ENCODE measurements at regions not wholly inside any gene's neighbourhood (a gene's known extent, or its start where the extent isn't known, plus 50 kb on each side); places are given as distances from the start of the nearest gene placed in this dataset.

DNA sequence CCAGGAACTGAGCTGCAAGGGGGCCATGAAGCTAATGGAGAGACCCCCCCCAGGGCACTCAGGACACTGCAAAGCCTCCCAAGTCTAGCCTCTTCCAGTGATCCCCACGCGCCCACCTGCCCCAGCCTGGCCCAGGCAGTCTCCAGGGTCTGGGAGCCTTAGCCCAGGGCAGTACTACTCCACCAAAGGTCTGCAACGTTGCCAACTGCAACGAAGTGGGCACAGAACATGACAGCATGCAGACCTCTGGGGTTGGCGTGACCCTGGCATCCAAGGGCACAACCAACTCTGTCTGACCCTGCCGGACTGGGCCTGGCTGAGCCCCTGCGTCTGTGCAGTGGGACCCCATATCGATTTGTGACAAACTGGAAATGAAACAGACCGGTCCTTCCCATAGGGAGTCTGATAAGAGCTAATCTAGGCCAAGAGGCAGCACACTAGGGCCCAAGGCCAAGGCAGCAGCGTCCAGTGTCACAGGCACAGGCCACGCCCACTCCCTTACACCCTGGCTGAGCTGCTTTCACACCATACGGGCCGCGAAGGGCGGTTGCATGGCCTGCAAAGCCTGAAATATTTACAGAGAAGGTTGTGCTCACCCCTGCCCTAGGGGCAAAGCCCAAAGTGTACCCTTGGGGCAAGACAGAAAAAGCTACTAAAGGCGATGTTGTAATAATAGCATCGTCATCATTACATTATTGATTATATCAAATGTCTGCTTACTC, 76.7 kb downstream of the NCOR2 start:
- peaks cover 48% of the 10 kb centered on the region; the same call in 1 of the 2 replicates for H3K79me2 ChIP-seq (ENCODE audit: insufficient read depth, low read length)
- no peak overlapping the region for H3K9ac ChIP-seq (ENCODE audit: low read depth, low read length, poor library complexity, severe bottlenecking)
- no peaks in the 10 kb centered on the region for H3K9me3 ChIP-seq (ENCODE audit: insufficient read depth, low read depth, low read length)
- no peaks in the 10 kb centered on the region for H3K27me3 ChIP-seq (ENCODE audit: insufficient read depth, low read length, poor library complexity, severe bottlenecking)
- H2AFZ ChIP-seq (ENCODE audit: low read length) = no peak overlapping the region
- no peak for TF ChIP-seq EZH2phosphoT487 (IDR thresholded peaks at IDR 0.05; ENCODE audit: borderline replicate concordance)
- no peak for TF ChIP-seq CTCF (conservative IDR thresholded peaks at IDR 0.05; ENCODE audit: low read length)
- H4K20me1 ChIP-seq (ENCODE audit: insufficient read depth, low read length, poor library complexity, severe bottlenecking) = peaks cover 14% of the 10 kb centered on the region
- H3K9me2 ChIP-seq (replicated peaks; ENCODE audit: low read depth, low read length) = no peaks in the 10 kb centered on the region
- no peak overlapping the region for H3K4me3 ChIP-seq (ENCODE audit: low read length, poor library complexity, severe bottlenecking)
- H3K36me3 ChIP-seq (ENCODE audit: insufficient read depth, low read length) = peaks cover 44% of the 10 kb centered on the region; the same call in 1 of the 2 replicates
- H3F3A ChIP-seq (ENCODE audit: low read depth) = no peaks in the 10 kb centered on the region
- no peak overlapping the region for H3K4me2 ChIP-seq (ENCODE audit: low read depth, low read length, poor library complexity, severe bottlenecking)
- H3K4me1 ChIP-seq (ENCODE audit: insufficient read depth, low read length, poor library complexity, severe bottlenecking) = no peaks in the 10 kb centered on the region

GRCh38 chr12:124489915-124490583, 77.4 kb downstream of the NCOR2 start:
- Histone ChIP-seq H3K9me3 (ENCODE audit: insufficient read depth, low read depth, low read length) (no peaks in the 10 kb centered on the region), H3K4me2 (ENCODE audit: low read depth, low read length, poor library complexity, severe bottlenecking) (no peak overlapping the region), H3K36me3 (ENCODE audit: insufficient read depth, low read length) (peaks cover 49% of the 10 kb centered on the region; the same call in 1 of the 2 replicates), H3K9ac (ENCODE audit: low read depth, low read length, poor library complexity, severe bottlenecking) (no peak overlapping the region), H3K27me3 (ENCODE audit: insufficient read depth, low read length, poor library complexity, severe bottlenecking) (no peaks in the 10 kb centered on the region), H3F3A (ENCODE audit: low read depth) (no peaks in the 10 kb centered on the region), H3K9me2 (replicated peaks; ENCODE audit: low read depth, low read length) (no peaks in the 10 kb centered on the region), H3K4me3 (ENCODE audit: low read length, poor library complexity, severe bottlenecking) (no peak overlapping the region), H3K4me1 (ENCODE audit: insufficient read depth, low read length, poor library complexity, severe bottlenecking) (peaks cover 2% of the 10 kb centered on the region), H4K20me1 (ENCODE audit: insufficient read depth, low read length, poor library complexity, severe bottlenecking) (peaks cover 11% of the 10 kb centered on the region), H2AFZ (ENCODE audit: low read length) (no peak overlapping the region), H3K79me2 (ENCODE audit: insufficient read depth, low read length) (peaks cover 48% of the 10 kb centered on the region; the same call in 1 of the 2 replicates)
- TF ChIP-seq EZH2phosphoT487 (IDR thresholded peaks at IDR 0.05; ENCODE audit: borderline replicate concordance) (no peak), CTCF (conservative IDR thresholded peaks at IDR 0.05; ENCODE audit: low read length) (no peak)

- Histone ChIP-seq H3K9ac (ENCODE audit: low read depth, low read length, poor library complexity, severe bottlenecking) (no peak overlapping the region), H3K4me3 (ENCODE audit: low read length, poor library complexity, severe bottlenecking) (no peak overlapping the region), H3K9me2 (replicated peaks; ENCODE audit: low read depth, low read length) (no peaks in the 10 kb centered on the region), H3K79me2 (ENCODE audit: insufficient read depth, low read length) (peaks cover 44% of the 10 kb centered on the region; the same call in 1 of the 2 replicates), H3K4me2 (ENCODE audit: low read depth, low read length, poor library complexity, severe bottlenecking) (no peak overlapping the region), H3K9me3 (ENCODE audit: insufficient read depth, low read depth, low read length) (no peaks in the 10 kb centered on the region), H3K27me3 (ENCODE audit: insufficient read depth, low read length, poor library complexity, severe bottlenecking) (no peaks in the 10 kb centered on the region), H4K20me1 (ENCODE audit: insufficient read depth, low read length, poor library complexity, severe bottlenecking) (peaks cover 6% of the 10 kb centered on the region), H2AFZ (ENCODE audit: low read length) (no peak overlapping the region), H3K4me1 (ENCODE audit: insufficient read depth, low read length, poor library complexity, severe bottlenecking) (peaks cover 9% of the 10 kb centered on the region), H3F3A (ENCODE audit: low read depth) (no peaks in the 10 kb centered on the region), H3K36me3 (ENCODE audit: insufficient read depth, low read length) (peaks cover 52% of the 10 kb centered on the region; the same call in 1 of the 2 replicates)
- TF ChIP-seq CTCF (conservative IDR thresholded peaks at IDR 0.05; ENCODE audit: low read length) (no peak), EZH2phosphoT487 (IDR thresholded peaks at IDR 0.05; ENCODE audit: borderline replicate concordance) (no peak)
Observed at GRCh38 chr12:124489220-124489619, 78.2 kb downstream of the NCOR2 start.

Measured in Loucy (cell line).